HFF-Myc (cell line): ENCODE measurements at regions not wholly inside any gene's neighbourhood (a gene's known extent, or its start where the extent isn't known, plus 50 kb on each side); places are given as distances from the start of the nearest gene placed in this dataset.

Experiments used
- DNase-seq: peaks from one replicate; pipeline ENCODE4 v3.0.0-alpha.2; 2011; ENCODE audit warnings: low read depth; ENCODE audit errors: extremely low read depth
- H3K4me3 ChIP-seq: replicated peaks from 2 replicates; pipeline ENCODE4 v1.5.1; 2011; ENCODE audit warnings: low read depth, mild to moderate bottlenecking, control low read depth, low read length
- TF ChIP-seq, protein P1 (sequence below): IDR thresholded peaks from 2 replicates; pipeline ENCODE4 v1.5.1; 2012; ENCODE audit warnings: mild to moderate bottlenecking, low read depth, low read length, control low read depth; ENCODE audit errors: missing control alignments

DNA sequence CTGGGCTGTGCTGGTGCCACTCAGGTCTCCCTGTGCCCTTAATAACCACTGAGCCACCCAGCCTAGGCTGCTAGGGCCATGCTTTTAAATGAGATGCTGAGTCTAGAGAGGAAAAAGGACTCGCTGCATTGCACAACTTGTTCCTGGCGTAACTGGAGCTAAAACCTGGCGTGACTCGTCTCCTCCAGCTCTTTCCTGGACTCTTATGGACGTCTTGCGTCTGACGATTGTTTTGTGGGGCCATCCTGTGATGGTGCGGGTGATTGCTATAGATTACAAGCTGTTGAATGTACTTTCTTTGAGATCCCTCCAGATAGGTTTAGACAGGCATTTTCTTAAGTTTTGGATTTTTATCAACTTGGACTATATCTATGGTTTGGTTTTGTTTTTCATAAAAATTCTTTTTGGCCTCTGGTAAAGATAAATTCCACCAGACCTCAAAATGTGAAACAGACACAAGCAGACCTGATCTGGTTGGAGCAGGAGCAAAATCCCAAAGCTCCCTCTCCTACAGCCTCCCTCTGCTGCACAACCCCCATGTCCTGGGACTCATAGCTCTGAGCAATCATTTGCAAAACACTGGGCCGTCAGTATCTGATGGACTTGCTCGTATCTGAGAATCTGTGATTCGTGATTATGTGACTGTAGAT is 230.3 kb downstream of the ARHGAP12 start:
- TF ChIP-seq, protein P1, sequence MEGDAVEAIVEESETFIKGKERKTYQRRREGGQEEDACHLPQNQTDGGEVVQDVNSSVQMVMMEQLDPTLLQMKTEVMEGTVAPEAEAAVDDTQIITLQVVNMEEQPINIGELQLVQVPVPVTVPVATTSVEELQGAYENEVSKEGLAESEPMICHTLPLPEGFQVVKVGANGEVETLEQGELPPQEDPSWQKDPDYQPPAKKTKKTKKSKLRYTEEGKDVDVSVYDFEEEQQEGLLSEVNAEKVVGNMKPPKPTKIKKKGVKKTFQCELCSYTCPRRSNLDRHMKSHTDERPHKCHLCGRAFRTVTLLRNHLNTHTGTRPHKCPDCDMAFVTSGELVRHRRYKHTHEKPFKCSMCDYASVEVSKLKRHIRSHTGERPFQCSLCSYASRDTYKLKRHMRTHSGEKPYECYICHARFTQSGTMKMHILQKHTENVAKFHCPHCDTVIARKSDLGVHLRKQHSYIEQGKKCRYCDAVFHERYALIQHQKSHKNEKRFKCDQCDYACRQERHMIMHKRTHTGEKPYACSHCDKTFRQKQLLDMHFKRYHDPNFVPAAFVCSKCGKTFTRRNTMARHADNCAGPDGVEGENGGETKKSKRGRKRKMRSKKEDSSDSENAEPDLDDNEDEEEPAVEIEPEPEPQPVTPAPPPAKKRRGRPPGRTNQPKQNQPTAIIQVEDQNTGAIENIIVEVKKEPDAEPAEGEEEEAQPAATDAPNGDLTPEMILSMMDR, result no peak
- no peak for DNase-seq
- 0 out of 2 replicates have a peak overlapping the region, but pooled peaks have one; percentile 4 for H3K4me3 ChIP-seq

DNA sequence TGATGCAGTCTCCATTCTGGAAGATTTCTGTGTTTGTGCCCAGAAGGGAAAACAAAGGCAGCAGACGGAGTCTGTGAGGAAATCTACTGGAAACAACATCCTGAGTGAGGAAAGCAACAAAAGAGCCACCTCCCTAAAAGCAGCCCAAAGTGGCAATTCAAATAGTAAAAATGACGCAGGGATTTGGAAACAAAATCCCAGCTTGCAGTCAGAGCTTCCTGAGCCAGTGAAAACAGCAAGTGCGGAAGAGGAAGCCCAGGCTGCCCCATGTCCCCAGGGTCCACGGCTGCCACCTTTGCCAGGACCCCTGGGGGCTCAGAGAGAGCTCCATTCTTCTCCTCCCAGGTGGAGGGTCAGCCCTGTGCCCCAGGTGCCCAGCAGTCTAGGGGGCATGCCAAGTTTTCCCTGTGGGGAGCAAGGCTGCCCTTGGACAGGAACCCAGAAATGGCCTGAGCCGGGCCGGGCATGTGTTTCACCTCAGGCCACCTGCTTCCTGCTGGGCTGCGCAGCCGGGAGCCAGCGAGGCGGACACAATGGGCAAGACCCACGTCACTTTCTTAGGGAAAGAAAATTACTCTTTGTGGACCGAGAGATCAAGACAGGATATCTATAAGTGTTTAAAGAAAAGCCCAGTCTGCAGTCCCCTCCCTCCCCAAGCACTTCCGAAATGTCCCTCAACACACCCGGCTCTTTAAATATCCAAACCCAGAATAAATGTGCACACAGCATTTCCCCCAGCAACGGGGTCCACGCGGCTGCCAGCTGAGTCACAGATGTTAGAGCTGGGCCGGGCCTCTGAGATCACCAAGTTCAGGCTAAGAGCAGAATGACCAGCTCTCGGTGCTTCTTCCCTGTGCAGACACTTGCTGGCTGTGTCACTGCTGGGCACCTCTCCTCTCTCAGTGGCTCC is 231.1 kb downstream of the ARHGAP12 start:
- DNase-seq, result peak; percentile 85
- H3K4me3 ChIP-seq, result 0 out of 2 replicates have a peak overlapping the region, but pooled peaks have one; percentile 4
- TF ChIP-seq, protein P1, result no peak

DNA sequence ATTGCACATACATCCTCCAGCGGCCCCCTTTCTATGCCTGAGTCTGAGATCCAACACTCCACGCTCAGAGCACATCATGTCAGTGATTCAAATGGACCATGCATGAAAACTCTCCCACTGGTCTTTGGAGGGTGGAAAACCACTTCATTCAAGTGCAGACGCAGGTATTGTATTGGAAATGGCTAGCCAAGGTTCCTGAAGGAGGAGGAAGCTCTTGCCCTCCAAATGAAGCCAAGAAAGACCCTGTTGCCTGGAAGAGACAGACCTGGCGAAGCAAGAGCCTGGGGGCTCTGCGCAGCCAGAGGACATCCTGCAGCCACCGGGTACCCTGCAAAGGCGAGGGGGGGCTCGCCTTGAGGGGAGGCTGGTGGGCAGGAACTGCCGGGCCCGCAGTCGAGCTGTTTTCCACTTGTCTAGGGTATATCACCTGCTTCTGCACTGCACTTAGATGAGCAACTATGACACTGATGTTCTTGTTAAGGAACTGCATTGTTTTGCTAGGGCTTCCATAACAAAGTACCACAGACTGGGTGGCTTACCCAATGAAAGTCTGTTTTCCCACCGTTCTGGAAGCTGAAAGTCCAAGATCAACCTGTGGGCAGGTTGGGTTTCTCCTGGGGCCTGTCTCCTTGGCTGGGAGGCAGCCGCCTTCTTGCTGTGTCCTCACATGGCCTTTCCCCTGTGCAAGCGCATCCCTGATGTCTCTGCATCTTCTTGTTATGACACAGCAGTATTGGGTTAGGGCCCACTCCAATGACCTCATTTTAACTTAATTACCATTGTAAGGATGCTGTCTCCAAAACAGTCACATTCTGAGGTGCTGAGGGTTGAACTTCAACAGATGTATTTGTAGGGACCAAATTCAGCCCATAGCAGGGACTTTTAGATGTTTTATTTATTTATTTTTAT is 233.4 kb downstream of the ARHGAP12 start:
- no peak overlapping the region for H3K4me3 ChIP-seq
- no peak for DNase-seq
- TF ChIP-seq, protein P1, result no peak

DNA sequence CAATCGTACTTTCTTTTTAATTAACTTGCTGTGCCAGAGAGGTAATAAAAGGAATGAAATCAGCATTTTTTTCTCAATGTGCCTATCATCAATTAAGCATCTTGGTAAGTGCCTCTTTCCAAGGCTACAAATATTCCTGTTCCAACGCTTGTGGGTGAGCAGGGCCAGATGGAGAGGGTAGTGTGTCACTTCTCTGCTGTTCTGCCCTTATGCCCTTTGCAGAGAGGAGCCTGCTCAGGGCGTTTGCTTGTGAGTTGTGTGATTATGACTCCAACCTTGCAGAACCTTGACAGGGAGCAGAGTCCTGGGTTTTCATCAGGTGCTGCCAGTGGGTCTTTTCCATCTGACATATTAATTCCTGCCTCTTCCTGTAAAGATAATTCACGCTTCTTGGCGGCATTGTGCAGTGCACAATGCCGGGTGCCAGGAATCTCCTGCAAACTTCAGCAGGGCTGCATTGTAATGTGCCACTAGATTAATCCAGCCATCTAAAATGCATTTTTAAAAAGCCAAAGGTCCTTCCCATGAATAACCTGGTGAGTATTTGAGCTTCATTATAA is 234.4 kb downstream of the ARHGAP12 start:
- no peak for DNase-seq
- no peak overlapping the region for H3K4me3 ChIP-seq
- TF ChIP-seq, protein P1, result no peak

DNA sequence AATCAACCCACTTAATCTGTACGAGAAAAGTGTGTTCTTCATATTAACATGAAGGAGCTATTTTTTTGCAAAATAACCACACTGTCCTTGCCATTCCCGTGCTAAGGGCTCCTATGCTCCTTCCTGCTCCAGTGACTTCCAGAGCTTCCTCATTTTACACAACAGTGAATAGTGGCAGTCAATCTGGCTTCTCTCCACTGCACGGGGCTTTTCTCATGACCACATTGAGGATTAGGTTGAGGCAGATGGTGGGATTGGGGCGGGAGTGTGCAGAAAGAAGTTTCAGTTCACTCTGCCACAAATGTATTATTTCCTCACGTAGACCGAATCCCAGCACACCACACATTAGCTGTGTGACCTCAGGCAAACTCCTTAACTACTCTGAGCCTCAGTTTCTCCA is 235.1 kb downstream of the ARHGAP12 start:
- H3K4me3 ChIP-seq, result no peak overlapping the region
- TF ChIP-seq, protein P1, result no peak
- DNase-seq, result no peak

DNA sequence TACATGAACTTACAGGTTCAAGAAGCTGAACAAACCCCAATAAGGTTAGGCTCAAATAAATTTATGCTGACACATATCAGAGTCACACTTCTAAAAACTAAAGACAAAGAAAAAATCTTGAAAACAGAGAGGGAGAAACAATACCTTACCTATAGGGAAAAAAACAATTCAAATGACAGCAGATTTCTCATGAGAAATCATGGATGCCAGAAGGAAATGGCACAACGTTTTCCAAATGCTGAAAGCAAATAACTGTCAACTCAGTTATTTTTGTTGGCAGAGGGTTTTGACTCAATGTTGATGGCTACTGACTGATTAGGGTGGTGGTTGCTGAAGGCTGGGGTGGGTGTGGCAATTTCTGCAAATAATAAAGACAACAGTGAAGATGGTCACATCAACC is 239.4 kb downstream of the ARHGAP12 start:
- DNase-seq, result no peak
- no peak overlapping the region for H3K4me3 ChIP-seq
- TF ChIP-seq, protein P1, result no peak
